ENCODE measurements at regions not wholly inside any gene's neighbourhood (a gene's known extent, or its start where the extent isn't known, plus 50 kb on each side); places are given as distances from the start of the nearest gene placed in this dataset.

DNA sequence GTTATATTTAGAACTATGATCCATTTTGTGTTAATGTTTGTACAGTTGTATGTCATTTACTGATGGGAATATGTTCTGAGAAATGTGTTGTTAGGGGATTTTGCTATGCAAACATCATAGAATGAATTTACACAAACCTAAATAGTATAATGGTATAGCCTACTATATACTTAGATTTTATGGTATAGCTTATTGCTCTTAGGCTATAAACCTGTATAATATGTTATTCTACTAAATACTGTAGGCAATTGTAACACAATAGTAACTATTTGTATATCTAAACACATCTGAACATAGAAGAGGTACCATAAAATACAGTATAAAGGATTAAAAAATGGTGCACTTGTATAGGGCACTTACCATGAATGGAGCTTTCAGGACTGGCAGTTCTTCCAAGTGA, 105.4 kb upstream of the GRIN2B start:
- no TSS peak for BruUV-seq (replicated peaks)
- no peak overlapping the region for H3K9ac ChIP-seq (ENCODE audit: insufficient read depth, low read depth, low read length)
- no peaks in the 10 kb centered on the region for H3K27me3 ChIP-seq (ENCODE audit: control insufficient read depth in 1 of 2, insufficient read depth in 2 of 2, low read length in 2 of 2)
- no peak overlapping the region for H3K27ac ChIP-seq (ENCODE audit: extremely low read length, insufficient read depth, low read length)
- intact Hi-C loops (cut with micrococcal nuclease; ENCODE audit: unreplicated experiment) (no loop called here), in situ Hi-C loops (cut with HindIII; ENCODE audit: extremely low pct_ligation_motif_present, low pct_unique_long_range_greater_than_20kb) (no loop called here)
- no peak overlapping the region for H2AFZ ChIP-seq (ENCODE audit: low read length)
- no peaks in the 10 kb centered on the region for H3K9me3 ChIP-seq (ENCODE audit: low read length)
- TF ChIP-seq ZNF776 (CRISPR knock-in tag; IDR thresholded peaks at IDR 0.05), result no peak
- no peak for TF ChIP-seq ZKSCAN1 (IDR thresholded peaks at IDR 0.05; ENCODE audit: low read length)
- TF ChIP-seq SNAPC2 (CRISPR knock-in tag; IDR thresholded peaks at IDR 0.05), result no peak
- TF ChIP-seq, protein P1, sequence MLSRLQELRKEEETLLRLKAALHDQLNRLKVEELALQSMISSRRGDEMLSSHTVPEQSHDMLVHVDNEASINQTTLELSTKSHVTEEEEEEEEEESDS (CRISPR knock-in tag; IDR thresholded peaks at IDR 0.05; ENCODE audit: borderline replicate concordance), result no peak
- TF ChIP-seq, protein P2, sequence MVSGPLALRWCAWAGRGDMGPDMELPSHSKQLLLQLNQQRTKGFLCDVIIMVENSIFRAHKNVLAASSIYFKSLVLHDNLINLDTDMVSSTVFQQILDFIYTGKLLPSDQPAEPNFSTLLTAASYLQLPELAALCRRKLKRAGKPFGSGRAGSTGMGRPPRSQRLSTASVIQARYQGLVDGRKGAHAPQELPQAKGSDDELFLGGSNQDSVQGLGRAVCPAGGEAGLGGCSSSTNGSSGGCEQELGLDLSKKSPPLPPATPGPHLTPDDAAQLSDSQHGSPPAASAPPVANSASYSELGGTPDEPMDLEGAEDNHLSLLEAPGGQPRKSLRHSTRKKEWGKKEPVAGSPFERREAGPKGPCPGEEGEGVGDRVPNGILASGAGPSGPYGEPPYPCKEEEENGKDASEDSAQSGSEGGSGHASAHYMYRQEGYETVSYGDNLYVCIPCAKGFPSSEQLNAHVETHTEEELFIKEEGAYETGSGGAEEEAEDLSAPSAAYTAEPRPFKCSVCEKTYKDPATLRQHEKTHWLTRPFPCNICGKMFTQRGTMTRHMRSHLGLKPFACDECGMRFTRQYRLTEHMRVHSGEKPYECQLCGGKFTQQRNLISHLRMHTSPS (CRISPR knock-in tag; IDR thresholded peaks at IDR 0.05; ENCODE audit: low read depth), result no peak
- TF ChIP-seq ZSCAN30 (CRISPR knock-in tag; IDR thresholded peaks at IDR 0.05), result no peak
- TF ChIP-seq ZFP1 (CRISPR knock-in tag; IDR thresholded peaks at IDR 0.05), result no peak
- TF ChIP-seq ZNF589 (CRISPR knock-in tag; conservative IDR thresholded peaks at IDR 0.05), result no peak
- TF ChIP-seq ZEB1 (IDR thresholded peaks at IDR 0.05; ENCODE audit: insufficient replicate concordance, low read depth), result no peak
- TF ChIP-seq, protein P3, sequence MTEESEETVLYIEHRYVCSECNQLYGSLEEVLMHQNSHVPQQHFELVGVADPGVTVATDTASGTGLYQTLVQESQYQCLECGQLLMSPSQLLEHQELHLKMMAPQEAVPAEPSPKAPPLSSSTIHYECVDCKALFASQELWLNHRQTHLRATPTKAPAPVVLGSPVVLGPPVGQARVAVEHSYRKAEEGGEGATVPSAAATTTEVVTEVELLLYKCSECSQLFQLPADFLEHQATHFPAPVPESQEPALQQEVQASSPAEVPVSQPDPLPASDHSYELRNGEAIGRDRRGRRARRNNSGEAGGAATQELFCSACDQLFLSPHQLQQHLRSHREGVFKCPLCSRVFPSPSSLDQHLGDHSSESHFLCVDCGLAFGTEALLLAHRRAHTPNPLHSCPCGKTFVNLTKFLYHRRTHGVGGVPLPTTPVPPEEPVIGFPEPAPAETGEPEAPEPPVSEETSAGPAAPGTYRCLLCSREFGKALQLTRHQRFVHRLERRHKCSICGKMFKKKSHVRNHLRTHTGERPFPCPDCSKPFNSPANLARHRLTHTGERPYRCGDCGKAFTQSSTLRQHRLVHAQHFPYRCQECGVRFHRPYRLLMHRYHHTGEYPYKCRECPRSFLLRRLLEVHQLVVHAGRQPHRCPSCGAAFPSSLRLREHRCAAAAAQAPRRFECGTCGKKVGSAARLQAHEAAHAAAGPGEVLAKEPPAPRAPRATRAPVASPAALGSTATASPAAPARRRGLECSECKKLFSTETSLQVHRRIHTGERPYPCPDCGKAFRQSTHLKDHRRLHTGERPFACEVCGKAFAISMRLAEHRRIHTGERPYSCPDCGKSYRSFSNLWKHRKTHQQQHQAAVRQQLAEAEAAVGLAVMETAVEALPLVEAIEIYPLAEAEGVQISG (CRISPR knock-in tag; IDR thresholded peaks at IDR 0.05), result no peak
- TF ChIP-seq KDM5A (IDR thresholded peaks at IDR 0.05; ENCODE audit: borderline replicate concordance, low read length), result no peak
- TF ChIP-seq ZC3H13 (CRISPR knock-in tag; IDR thresholded peaks at IDR 0.05), result no peak
- TF ChIP-seq, protein P4, sequence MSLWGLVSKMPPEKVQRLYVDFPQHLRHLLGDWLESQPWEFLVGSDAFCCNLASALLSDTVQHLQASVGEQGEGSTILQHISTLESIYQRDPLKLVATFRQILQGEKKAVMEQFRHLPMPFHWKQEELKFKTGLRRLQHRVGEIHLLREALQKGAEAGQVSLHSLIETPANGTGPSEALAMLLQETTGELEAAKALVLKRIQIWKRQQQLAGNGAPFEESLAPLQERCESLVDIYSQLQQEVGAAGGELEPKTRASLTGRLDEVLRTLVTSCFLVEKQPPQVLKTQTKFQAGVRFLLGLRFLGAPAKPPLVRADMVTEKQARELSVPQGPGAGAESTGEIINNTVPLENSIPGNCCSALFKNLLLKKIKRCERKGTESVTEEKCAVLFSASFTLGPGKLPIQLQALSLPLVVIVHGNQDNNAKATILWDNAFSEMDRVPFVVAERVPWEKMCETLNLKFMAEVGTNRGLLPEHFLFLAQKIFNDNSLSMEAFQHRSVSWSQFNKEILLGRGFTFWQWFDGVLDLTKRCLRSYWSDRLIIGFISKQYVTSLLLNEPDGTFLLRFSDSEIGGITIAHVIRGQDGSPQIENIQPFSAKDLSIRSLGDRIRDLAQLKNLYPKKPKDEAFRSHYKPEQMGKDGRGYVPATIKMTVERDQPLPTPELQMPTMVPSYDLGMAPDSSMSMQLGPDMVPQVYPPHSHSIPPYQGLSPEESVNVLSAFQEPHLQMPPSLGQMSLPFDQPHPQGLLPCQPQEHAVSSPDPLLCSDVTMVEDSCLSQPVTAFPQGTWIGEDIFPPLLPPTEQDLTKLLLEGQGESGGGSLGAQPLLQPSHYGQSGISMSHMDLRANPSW (CRISPR knock-in tag; IDR thresholded peaks at IDR 0.05; ENCODE audit: borderline replicate concordance), result no peak
- no peak for TF ChIP-seq DNMT3B (CRISPR knock-in tag; conservative IDR thresholded peaks at IDR 0.05)
- TF ChIP-seq FOXA1 (IDR thresholded peaks at IDR 0.05), result no peak
- TF ChIP-seq FOXA1 (CRISPR knock-in tag; IDR thresholded peaks at IDR 0.05), result no peak
- no peak for TF ChIP-seq ZNF616 (CRISPR knock-in tag; IDR thresholded peaks at IDR 0.05; ENCODE audit: low read depth)
- no peak for TF ChIP-seq SAP130 (CRISPR knock-in tag; IDR thresholded peaks at IDR 0.05; ENCODE audit: low read depth)
- no peak for TF ChIP-seq ZBTB3 (CRISPR knock-in tag; IDR thresholded peaks at IDR 0.05; ENCODE audit: borderline replicate concordance, low read depth)
- FAIRE-seq (no peak), DNase-seq (ENCODE audit: low spot score) (no peak), ATAC-seq (no peak)
- ChIA-PET CTCF (ENCODE audit: low intra/inter-chr PET ratio, low total read pairs) (no interaction called here), POLR2A (no interaction called here)
- no peaks in the 10 kb centered on the region for H3K79me2 ChIP-seq (ENCODE audit: insufficient read depth, low read length)
- no peaks in the 10 kb centered on the region for H4K20me1 ChIP-seq (ENCODE audit: insufficient read depth, low read length)
- no peaks in the 10 kb centered on the region for H3K4me1 ChIP-seq (ENCODE audit: insufficient read depth, low read length)
- no peak overlapping the region for H3K4me2 ChIP-seq (ENCODE audit: low read depth, low read length)
- H3K4me3 ChIP-seq (replicated peaks in 1 of 3; ENCODE audit: insufficient read depth in 1 of 3, low read depth in 2 of 3, low read length in 3 of 3), result no peak overlapping the region
- no peaks in the 10 kb centered on the region for H3K36me3 ChIP-seq (replicated peaks in 1 of 2; ENCODE audit: control insufficient read depth in 1 of 2, insufficient read depth in 2 of 2, low read length in 2 of 2)

All from HepG2 (cell line).